Breast epithelium (tissue), 3 donors: ENCODE measurements at regions not wholly inside any gene's neighbourhood (a gene's known extent, or its start where the extent isn't known, plus 50 kb on each side); places are given as distances from the start of the nearest gene placed in this dataset.
"Not testable (repeated sequence)": the region's sequence is repeated elsewhere in the genome, so short reads cannot be mapped to it uniquely, and the experiment has no call there.

Experiments
- CTCF ChIP-seq, 3 donors: fragments of 450-650 bp; IDR thresholded peaks; one replicate each; pipeline ENCODE4 v1.5.1; 2016 to 2017; ENCODE audit warnings: antibody characterized with exemption in 3 of 3, mild to moderate bottlenecking in 3 of 3, moderate library complexity in 3 of 3
- POLR2A ChIP-seq: fragments of 450-650 bp; IDR thresholded peaks from one replicate; pipeline ENCODE4 v1.6.1; 2016; ENCODE audit warnings: antibody characterized with exemption, mild to moderate bottlenecking, moderate library complexity
- POLR2AphosphoS5 ChIP-seq, 3 donors: sonication (generic); formaldehyde crosslinking; IDR thresholded peaks; one replicate each; pipeline ENCODE4 v1.6.1; 2017; ENCODE audit warnings: antibody characterized with exemption in 3 of 3

DNA sequence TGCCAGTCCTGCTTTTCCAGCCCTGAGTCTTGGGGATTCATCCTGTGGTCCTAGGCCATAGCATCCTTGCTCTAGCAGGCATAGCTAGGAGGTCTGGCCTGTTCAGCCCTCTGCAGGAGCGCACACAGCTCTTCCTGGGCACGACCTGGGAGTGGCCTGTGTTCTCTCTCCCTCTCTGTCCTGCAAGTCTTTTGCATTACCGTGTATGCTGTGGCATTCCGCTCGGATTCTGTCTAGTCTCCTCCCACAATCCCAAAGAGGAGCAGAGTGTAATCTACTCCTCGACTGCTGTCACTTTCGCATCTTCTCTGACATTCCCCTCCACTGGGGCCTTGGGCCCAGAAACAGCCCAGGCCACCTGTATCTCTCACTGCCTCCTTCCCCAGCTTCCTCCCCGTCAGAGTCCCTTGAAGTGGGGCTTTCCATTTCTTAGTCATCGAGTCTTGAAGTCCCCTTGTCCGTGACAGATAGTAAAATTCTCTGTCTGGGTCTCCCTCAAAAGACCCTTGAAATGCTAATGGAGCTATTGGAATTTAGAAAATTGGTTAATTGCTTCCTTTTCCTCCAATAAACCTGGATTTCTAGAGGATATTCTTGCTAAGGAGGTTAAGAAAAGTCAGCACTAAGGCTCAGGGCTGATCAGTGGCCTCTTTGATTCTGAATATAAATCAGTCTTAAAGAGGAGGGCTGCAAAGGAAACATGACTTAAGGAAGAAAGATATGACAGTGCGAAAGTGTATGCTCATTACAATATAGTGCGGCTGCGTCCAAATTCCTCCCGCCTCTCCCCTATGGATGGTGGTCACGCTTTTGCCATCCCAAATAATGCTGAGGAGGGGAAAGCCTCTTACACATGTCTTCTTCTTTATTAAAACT, 70.7 kb downstream of the ARHGAP11B start:
- TF ChIP-seq POLR2AphosphoS5 (IDR thresholded peaks at IDR 0.05); POLR2A; CTCF (IDR thresholded peaks at IDR 0.05): not testable (repeated sequence)
